PC-3 (cell line): ENCODE measurements at regions not wholly inside any gene's neighbourhood (a gene's known extent, or its start where the extent isn't known, plus 50 kb on each side); places are given as distances from the start of the nearest gene placed in this dataset.

Source experiments
- EZH2 ChIP-seq: fragments of 300-600 bp; sonication (generic); IDR thresholded peaks from one replicate; pipeline ENCODE4 v1.6.1; 2017; ENCODE audit warnings: antibody characterized with exemption, mild to moderate bottlenecking, low read length; ENCODE audit not compliant: unreplicated experiment
- EZH2phosphoT487 ChIP-seq: fragments of 300-600 bp; sonication (generic); IDR thresholded peaks from 2 replicates; pipeline ENCODE4 v1.6.1; 2018; ENCODE audit warnings: mild to moderate bottlenecking, antibody characterized with exemption, low read length, borderline replicate concordance

DNA sequence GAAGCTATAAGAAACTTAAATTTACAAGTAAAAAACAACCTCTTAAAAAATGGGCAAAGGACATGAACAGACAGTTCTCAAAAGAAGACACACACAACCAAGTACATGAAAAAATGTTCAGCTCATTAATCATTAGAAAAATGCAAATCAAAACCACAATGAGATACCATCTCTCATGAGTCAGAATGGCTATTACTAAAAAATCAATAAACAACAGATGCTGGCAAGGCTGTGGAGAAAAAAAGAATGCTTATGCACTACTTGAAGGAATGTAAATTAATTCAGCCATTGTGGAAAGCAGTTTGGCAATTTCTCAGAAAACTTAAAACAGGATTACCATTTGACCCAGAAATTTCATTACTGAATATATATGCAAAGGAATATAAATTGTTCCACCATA is 666.3 kb upstream of the GRIA3 start:
- TF ChIP-seq EZH2phosphoT487 (no peak), EZH2 (no peak)
